Activated CD4-positive, alpha-beta memory T cell treated with anti-CD3 and anti-CD28 coated beads, Interleukin-2, amount 10 ng/mL, durations not matched to agents 7 days and 5 days (primary cell): ENCODE measurements at regions not wholly inside any gene's neighbourhood (a gene's known extent, or its start where the extent isn't known, plus 50 kb on each side); places are given as distances from the start of the nearest gene placed in this dataset.

ENCODE experiments used
- CTCF ChIA-PET: fragments of 350-600 bp; sonication (Branson Sonifier 250); formaldehyde crosslinking; loops from one replicate; lab custom pipeline; 2021; ENCODE audit warnings: antibody characterized with exemption, inconsistent platforms; lab: Charles Lee
- POLR2A ChIA-PET: fragments of 350-600 bp; sonication (Branson Sonifier 250); formaldehyde crosslinking; loops from one replicate; lab custom pipeline; 2021; ENCODE audit warnings: antibody characterized with exemption; lab: Charles Lee
- DNase-seq: peaks from one replicate; pipeline ENCODE4 v3.0.0-alpha.2; 2020
- H3K27ac Mint-ChIP-seq: one replicate; pipeline ENCODE4 v1.8.0; 2021; ENCODE audit warnings: mild to moderate bottlenecking, mixed read lengths
- H3K27me3 Mint-ChIP-seq: one replicate; pipeline ENCODE4 v1.8.0; 2021; ENCODE audit warnings: mixed read lengths
- H3K36me3 Mint-ChIP-seq: one replicate; pipeline ENCODE4 v1.8.0; 2021; ENCODE audit warnings: low read depth, mixed read lengths
- H3K4me1 Mint-ChIP-seq: one replicate; pipeline ENCODE4 v1.8.0; 2021; ENCODE audit warnings: mixed read lengths
- H3K4me3 Mint-ChIP-seq: one replicate; pipeline ENCODE4 v1.8.0; 2021; ENCODE audit warnings: mild to moderate bottlenecking, mixed read lengths
- H3K9me3 Mint-ChIP-seq: one replicate; pipeline ENCODE4 v1.8.0; 2021; ENCODE audit warnings: mixed read lengths

DNA sequence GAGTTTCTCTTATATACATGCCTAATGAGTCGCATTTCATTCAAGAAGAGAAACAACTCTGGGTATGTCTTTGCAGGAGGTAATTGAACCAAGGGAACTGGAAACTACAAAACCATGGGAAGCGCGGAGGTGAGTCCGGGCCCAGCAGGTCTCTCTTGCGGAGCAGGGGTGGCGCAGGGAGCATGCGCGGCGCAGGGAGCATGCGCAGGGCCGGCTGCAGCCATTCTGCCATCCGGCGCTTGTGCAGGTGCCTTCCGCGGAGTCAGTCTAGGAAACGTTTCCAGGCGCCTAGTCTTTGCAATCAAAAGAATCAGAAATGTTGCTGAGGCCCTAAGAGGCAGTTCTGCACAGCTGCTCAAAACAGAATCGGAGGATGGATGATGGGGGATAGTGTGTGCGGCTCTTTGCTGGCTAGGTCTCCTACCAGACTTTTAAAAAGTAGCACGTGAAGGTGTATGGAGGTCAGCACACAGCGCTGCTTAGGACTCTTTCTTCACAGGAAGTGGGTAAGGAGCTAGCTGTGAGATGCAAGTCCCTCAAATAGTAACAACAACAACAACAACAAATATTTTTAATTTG, 433.8 kb upstream of the FAT1 start:
- CTCF ChIA-PET: no interaction called here
- no peak overlapping the region for H3K4me3 Mint-ChIP-seq
- no peaks in the 10 kb centered on the region for H3K36me3 Mint-ChIP-seq
- peaks cover 6% of the 10 kb centered on the region for H3K9me3 Mint-ChIP-seq
- POLR2A ChIA-PET: no interaction called here
- no peaks in the 10 kb centered on the region for H3K27me3 Mint-ChIP-seq
- no peak for DNase-seq
- H3K4me1 Mint-ChIP-seq: no peaks in the 10 kb centered on the region
- H3K27ac Mint-ChIP-seq: no peak overlapping the region

DNA sequence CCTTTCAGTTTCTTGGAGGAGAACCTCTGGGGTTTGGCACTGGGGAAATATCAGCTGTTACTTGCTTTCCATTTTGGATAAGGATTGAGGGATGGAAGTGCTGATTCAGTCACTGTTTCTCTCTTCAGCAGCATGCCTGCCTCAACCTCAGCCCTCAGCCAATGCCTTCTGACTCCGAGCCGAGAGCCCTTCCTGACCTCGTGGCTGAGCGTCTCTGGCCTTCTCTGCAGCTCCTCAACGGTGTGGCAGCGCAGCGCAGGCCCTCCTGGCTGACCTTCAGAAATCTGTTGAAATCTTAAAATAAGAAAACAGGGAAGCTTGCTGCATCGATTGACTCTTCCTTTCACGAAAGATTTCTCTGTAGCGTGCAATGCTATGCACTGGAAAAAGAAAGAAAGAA, 434.3 kb upstream of the FAT1 start:
- H3K4me3 Mint-ChIP-seq: no peak overlapping the region
- H3K4me1 Mint-ChIP-seq: no peaks in the 10 kb centered on the region
- peaks cover 6% of the 10 kb centered on the region for H3K9me3 Mint-ChIP-seq
- CTCF ChIA-PET: no interaction called here
- no peaks in the 10 kb centered on the region for H3K27me3 Mint-ChIP-seq
- POLR2A ChIA-PET: no interaction called here
- no peak for DNase-seq
- H3K27ac Mint-ChIP-seq: no peak overlapping the region
- no peaks in the 10 kb centered on the region for H3K36me3 Mint-ChIP-seq

DNA sequence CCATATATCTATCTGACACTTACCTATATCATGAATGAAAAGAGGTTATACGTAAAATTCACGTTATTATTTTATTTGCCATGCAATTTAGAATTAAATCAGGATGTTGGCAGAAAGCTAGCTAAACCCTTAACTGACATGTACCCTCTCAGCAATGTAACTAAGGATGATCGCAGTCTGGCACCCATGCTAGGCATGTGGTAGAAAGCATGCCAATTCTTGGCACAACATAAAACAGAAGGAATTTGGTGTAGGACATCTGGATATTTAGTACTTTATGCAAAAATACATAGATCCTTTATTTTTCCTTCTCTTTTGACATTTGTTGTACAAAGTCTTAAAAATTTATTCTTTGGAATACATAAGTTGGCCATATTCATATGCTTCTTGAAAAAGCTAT, 436.8 kb upstream of the FAT1 start:
- DNase-seq: no peak
- Mint-ChIP-seq H3K36me3 (no peaks in the 10 kb centered on the region), H3K27me3 (no peaks in the 10 kb centered on the region), H3K4me3 (no peak overlapping the region), H3K9me3 (peaks cover 11% of the 10 kb centered on the region), H3K4me1 (no peaks in the 10 kb centered on the region), H3K27ac (no peak overlapping the region)
- ChIA-PET CTCF (no interaction called here), POLR2A (no interaction called here)

DNA sequence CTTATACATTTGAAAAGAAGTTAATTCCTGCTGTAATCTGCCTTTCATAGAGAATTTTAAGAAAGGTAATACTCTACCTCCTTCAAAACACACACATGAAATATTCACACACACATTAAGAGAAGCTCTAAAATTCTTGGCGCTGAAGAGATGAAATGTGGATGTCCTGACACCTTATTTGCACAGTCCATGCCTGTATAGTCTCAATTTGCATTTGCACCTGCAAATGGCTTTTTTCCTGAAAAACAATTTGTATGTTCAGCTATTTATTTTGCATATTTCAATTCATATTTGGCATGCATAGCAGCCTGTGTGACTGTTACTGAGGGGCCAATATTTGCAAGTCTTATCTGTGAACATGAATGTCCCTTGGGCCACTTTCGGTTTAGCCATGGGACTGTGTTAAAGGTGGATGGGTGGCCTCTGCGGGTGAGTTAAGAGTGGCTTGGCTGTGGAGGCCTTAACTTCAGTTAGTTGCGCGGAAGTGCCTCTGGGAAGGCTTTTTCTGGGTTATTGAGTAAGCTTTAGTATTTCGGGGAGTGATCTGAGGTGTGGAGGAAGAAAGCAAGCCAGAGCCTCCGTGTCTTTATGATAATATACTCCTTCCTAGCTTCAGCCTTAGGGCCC, 443.3 kb upstream of the FAT1 start:
- no peaks in the 10 kb centered on the region for H3K27me3 Mint-ChIP-seq
- no peaks in the 10 kb centered on the region for H3K4me1 Mint-ChIP-seq
- H3K4me3 Mint-ChIP-seq: no peak overlapping the region
- H3K9me3 Mint-ChIP-seq: peaks cover 11% of the 10 kb centered on the region
- H3K36me3 Mint-ChIP-seq: no peaks in the 10 kb centered on the region
- ChIA-PET CTCF (no interaction called here), POLR2A (no interaction called here)
- no peak overlapping the region for H3K27ac Mint-ChIP-seq
- DNase-seq: no peak

DNA sequence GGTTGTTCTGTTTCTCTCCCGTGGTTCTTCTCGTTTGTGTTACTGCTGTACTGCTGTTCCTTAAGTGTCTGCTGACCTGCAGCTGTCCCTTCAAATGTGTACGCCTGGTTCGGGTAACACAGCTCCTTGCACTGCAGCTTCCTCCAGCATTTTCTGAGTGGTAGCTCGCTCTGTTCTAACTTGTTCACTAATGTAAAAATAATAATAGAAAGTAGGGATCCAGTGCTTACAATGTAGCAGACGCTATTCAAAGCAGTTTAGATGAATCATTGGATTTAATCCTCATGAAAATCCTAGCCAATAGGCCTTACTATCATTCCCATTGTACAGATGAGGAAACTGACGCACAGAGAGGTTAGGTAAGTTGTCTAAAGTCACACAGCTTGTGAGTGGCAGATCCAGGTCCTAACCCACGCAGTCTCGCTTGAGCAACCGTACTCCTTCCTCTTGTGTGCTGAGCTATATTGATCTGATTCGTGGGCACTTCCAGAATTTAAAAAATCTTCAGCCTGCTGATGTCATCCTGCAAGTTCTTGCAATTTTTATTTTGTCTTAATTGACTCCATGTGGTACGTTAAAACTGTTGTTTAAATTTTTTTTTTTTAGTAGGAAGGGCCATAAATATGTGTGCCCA, 448.2 kb upstream of the FAT1 start:
- no peak for DNase-seq
- Mint-ChIP-seq H3K9me3 (peaks cover 12% of the 10 kb centered on the region), H3K27ac (no peak overlapping the region), H3K36me3 (no peaks in the 10 kb centered on the region), H3K4me1 (no peaks in the 10 kb centered on the region), H3K27me3 (no peaks in the 10 kb centered on the region), H3K4me3 (no peak overlapping the region)
- POLR2A ChIA-PET: no interaction called here
- CTCF ChIA-PET: no interaction called here

DNA sequence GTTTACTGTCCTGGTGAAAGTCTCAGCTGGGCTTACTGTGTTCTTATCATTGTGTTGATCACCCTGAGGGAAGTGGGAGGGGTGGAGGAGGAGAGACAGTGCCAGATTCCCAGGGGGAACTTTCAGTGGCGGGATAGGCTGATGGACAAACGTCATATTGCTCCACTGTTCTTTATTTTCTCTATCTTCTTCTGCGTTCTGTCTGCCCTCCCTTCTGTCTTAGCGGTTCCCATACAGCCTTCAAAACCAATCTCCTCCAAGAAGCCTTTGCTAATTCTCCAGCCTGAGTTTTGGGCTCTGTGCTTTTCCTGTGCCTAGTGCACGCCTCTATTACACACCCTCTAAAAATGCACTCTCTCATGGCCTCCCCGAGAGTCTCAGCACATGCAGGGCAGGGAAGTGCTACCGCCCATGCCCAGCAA, 448.7 kb upstream of the FAT1 start:
- Mint-ChIP-seq H3K36me3 (no peaks in the 10 kb centered on the region), H3K4me1 (no peaks in the 10 kb centered on the region)

DNA sequence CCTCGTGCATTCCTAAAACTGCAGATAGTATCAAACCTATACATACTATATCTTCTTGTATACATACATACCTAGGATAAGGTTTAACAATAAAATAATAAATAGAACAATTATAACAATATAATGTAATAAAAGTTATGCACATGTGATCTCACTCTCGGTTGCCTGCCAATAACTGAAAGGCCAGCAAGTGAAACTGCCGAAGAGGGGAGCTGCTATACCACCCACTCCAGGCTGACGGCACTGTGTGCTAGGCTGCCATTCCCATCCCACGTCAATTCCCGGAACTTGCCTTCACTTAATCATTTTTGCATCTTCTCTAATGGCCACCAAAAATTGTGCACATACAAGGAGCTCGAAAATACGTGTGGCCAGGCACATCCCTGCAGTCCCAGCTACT, 451.1 kb upstream of the FAT1 start:
- Mint-ChIP-seq H3K36me3 (no peaks in the 10 kb centered on the region), H3K4me3 (no peak overlapping the region), H3K4me1 (no peaks in the 10 kb centered on the region), H3K9me3 (peaks cover 12% of the 10 kb centered on the region), H3K27me3 (no peaks in the 10 kb centered on the region), H3K27ac (no peak overlapping the region)
- no peak for DNase-seq
- ChIA-PET CTCF (no interaction called here), POLR2A (no interaction called here)

More for the DNA sequence above, 448.7 kb upstream of the FAT1 start:
- H3K27me3 Mint-ChIP-seq: no peaks in the 10 kb centered on the region
- H3K4me3 Mint-ChIP-seq: no peak overlapping the region
- peaks cover 12% of the 10 kb centered on the region for H3K9me3 Mint-ChIP-seq
- CTCF ChIA-PET: no interaction called here
- POLR2A ChIA-PET: no interaction called here
- no peak overlapping the region for H3K27ac Mint-ChIP-seq
- DNase-seq: no peak

DNA sequence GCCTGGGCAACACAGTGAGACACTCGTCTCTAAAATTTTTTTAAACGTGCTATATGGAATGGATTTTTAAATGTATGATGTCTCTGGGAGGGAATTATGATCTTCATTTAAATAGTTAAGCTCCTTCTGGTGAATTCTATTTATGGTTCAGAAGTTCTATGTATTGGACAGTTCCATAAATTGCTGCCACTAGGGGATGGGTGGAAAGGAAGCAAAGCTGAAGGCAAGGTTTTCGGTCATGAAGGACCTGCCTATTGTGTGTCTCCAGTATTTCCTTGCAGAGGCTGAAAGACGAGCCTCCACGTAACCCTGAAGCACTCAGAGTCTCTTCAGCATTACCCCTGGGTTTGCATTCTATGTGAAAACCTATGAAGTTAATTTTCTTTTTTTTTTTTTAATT, 451.5 kb upstream of the FAT1 start:
- Mint-ChIP-seq H3K27ac (no peak overlapping the region), H3K4me1 (no peaks in the 10 kb centered on the region), H3K36me3 (no peaks in the 10 kb centered on the region), H3K9me3 (peaks cover 12% of the 10 kb centered on the region), H3K27me3 (no peaks in the 10 kb centered on the region), H3K4me3 (no peak overlapping the region)
- ChIA-PET CTCF (no interaction called here), POLR2A (no interaction called here)
- no peak for DNase-seq

DNA sequence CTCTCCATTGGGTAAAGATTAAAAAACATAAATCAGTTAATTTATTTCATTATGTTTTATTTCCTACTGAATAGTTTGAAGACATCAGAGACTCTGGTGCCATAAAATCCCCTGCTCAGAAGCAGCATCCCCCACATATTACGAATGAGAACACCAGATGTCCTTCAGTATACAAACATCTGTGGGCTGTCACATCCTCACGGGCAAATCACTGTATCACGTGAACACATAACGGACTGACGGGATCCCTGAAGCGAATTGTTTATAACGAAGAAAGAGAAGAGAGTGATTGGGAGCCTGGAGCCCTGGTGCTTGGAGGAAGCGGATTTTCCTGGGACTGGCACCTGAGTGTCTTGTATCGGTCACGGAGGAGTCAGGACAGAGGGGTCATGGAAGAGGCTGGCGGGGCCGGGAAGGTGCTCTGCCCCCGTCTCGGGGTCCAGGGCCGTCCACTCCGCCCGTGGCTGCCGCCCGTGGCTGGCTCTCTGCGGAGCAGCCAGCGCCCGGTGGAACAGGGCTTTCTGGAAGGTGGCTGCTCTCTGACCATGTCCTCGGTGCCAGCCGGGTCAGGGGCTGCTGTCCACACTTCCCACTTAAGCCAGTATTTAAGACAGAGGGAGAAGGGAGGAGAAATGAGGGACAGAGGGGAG, 452.7 kb upstream of the FAT1 start:
- no peaks in the 10 kb centered on the region for H3K4me1 Mint-ChIP-seq
- ChIA-PET CTCF (no interaction called here), POLR2A (no interaction called here)
- H3K36me3 Mint-ChIP-seq: no peaks in the 10 kb centered on the region
- H3K9me3 Mint-ChIP-seq: peaks cover 12% of the 10 kb centered on the region
- DNase-seq: no peak
- H3K27ac Mint-ChIP-seq: no peak overlapping the region
- no peak overlapping the region for H3K4me3 Mint-ChIP-seq
- no peaks in the 10 kb centered on the region for H3K27me3 Mint-ChIP-seq

DNA sequence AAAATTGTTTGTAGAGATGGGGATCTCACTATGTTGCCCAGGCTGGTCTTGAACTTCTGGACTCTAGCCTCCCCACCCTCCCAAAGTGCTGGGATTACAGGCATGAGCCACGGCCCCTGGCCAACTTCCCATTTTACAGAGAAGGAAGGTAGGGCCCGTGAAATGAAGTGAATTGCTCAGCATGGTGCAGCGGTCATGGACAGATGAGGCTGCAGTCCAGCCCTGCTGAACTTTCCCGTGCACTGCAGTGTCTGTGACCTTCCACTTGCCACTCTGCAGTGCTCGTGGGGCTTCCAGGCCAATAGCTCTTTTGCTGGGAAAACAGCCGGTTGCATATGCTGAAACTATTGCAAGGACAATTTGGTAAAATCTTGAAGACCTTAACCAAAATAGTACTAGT, 454.4 kb upstream of the FAT1 start:
- ChIA-PET CTCF (no interaction called here), POLR2A (no interaction called here)
- DNase-seq: no peak
- no peaks in the 10 kb centered on the region for H3K27me3 Mint-ChIP-seq
- H3K4me1 Mint-ChIP-seq: no peaks in the 10 kb centered on the region
- no peak overlapping the region for H3K27ac Mint-ChIP-seq
- H3K4me3 Mint-ChIP-seq: no peak overlapping the region
- peaks cover 12% of the 10 kb centered on the region for H3K9me3 Mint-ChIP-seq
- H3K36me3 Mint-ChIP-seq: no peaks in the 10 kb centered on the region

DNA sequence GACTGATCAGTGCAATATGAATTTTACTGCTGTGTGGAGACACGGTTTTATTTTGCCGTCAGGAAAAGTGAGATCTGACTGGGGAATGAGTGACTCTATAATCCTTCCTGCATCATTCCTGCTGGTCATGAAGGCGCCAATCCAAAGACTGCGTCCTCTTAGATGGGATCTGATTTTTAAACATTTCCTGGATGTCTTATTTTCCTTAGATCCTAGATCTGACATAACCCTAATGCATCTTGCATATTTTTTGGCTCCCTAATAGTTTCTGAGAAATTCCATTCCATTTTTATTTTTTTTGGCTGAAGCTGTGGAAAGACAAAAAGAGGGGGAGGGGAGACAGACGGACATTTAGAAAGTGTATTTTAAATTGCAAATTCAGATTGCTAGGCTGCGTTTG, 454.9 kb upstream of the FAT1 start:
- Mint-ChIP-seq H3K4me1 (no peaks in the 10 kb centered on the region), H3K27ac (no peak overlapping the region), H3K9me3 (peaks cover 10% of the 10 kb centered on the region), H3K4me3 (no peak overlapping the region), H3K27me3 (no peaks in the 10 kb centered on the region), H3K36me3 (no peaks in the 10 kb centered on the region)
- POLR2A ChIA-PET: no interaction called here
- no peak for DNase-seq
- CTCF ChIA-PET: no interaction called here

DNA sequence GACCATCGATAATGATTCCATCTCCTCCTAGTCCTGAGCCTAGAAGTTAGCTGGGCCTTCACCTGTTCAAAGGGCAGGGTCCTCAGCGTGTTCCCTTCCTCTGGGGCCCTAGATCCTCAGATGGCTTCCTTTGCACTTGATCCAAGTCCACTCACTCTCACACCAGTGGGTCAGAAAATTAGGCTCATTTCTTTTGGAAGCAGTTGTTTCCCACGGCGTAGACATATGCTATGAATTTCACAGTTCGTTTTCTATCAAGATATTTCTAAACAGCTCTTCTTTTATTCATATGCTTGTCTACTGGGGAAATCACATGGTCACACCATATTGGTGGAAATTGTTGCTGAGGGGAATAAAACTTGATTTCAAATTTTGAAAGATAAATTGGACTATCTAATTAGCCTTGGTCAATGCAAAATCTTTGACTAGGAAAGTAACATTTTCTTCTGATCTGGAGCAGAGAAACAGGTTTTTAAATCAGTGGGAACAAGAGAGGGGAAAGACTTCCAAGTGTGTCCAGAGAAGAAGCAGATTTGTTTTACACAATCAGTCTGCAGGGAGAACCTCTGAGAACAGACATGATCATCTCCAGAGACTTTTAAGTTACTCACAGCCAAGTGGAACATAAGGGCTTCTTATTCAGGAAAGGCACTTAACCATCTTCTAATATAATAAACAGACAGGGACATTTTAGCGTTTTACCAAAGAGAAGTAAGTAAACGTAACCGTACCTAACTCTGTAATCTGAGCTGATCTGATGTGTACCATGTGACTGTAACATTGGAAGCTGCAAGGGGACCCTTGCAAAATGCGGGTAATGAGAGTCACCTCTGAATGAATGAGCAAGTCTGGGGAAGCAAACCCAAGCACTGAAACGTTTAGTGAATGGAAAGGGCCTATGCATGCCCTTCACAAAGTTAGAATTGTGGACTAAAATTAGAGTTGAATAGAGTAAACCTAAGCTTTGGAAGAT, 455.7 kb upstream of the FAT1 start:
- ChIA-PET POLR2A (no interaction called here), CTCF (no interaction called here)

DNA sequence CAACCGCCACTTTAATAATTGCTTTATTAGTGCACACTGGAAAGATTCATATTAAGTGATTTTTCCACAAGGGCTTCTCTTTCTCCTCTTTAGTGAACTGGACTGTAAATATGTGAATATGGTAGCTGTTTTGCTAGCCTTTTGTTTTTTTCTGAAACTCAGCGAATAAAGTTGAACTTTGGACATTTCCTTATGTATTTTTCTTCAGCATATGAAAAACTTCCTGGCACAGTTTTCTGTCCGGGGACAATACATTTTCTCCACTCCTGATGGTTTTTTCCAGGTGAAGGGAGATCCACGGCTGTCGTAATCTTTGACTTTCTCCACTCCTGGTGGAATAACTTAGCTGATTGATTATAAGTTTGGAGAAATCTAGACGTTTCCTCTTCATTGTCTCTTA, 457.4 kb upstream of the FAT1 start:
- no peak overlapping the region for H3K27ac Mint-ChIP-seq
- H3K27me3 Mint-ChIP-seq: no peaks in the 10 kb centered on the region
- ChIA-PET POLR2A (no interaction called here), CTCF (no interaction called here)
- no peak for DNase-seq
- H3K9me3 Mint-ChIP-seq: peaks cover 2% of the 10 kb centered on the region
- H3K4me3 Mint-ChIP-seq: no peak overlapping the region
- H3K4me1 Mint-ChIP-seq: no peaks in the 10 kb centered on the region
- no peaks in the 10 kb centered on the region for H3K36me3 Mint-ChIP-seq

More for the DNA sequence above, 455.7 kb upstream of the FAT1 start:
- no peak overlapping the region for H3K4me3 Mint-ChIP-seq
- H3K27me3 Mint-ChIP-seq: no peaks in the 10 kb centered on the region
- DNase-seq: no peak
- no peaks in the 10 kb centered on the region for H3K36me3 Mint-ChIP-seq
- H3K27ac Mint-ChIP-seq: no peak overlapping the region
- no peaks in the 10 kb centered on the region for H3K4me1 Mint-ChIP-seq
- peaks cover 4% of the 10 kb centered on the region for H3K9me3 Mint-ChIP-seq
